ENCODE measurements at regions not wholly inside any gene's neighbourhood (a gene's known extent, or its start where the extent isn't known, plus 50 kb on each side); places are given as distances from the start of the nearest gene placed in this dataset.

GRCh38 chr22:48444320-48445112 is 1383.2 kb downstream of the BRD1 start:
- Histone ChIP-seq H2AK5ac (ENCODE audit: low read depth, low read length) (peak overlapping the region; percentile 79), H3K79me1 (ENCODE audit: low read depth, low read length) (no peaks in the 10 kb centered on the region), H3K14ac (ENCODE audit: low read length) (peak overlapping the region; percentile 14), H3K4me3 (ENCODE audit: low read length in 2 of 2) (no peak overlapping the region), H3K27ac (replicated peaks; ENCODE audit: low read length) (no peak overlapping the region), H3K23ac (ENCODE audit: low read depth, low read length, poor library complexity) (peak overlapping the region; percentile 76), H3K4me1 (ENCODE audit: control insufficient read depth in 2 of 2, insufficient read depth in 1 of 2, low read depth in 1 of 2, low read length in 2 of 2) (no peaks in the 10 kb centered on the region), H2BK120ac (ENCODE audit: low read depth, low read length) (no peak overlapping the region), H3K9ac (ENCODE audit: low read depth, low read length, poor library complexity) (peak overlapping the region; percentile 35), H3K4ac (ENCODE audit: low read length) (no peak overlapping the region), H3K18ac (ENCODE audit: low read length) (peak overlapping the region; percentile 54), H3K9me3 (replicated peaks in 1 of 2; ENCODE audit: control insufficient read depth in 2 of 2, insufficient read depth in 1 of 2, low read depth in 1 of 2, low read length in 2 of 2) (no peaks in the 10 kb centered on the region), H2BK12ac (ENCODE audit: low read length) (no peak overlapping the region), H2BK15ac (ENCODE audit: low read length) (no peak overlapping the region), H2BK5ac (ENCODE audit: low read length) (no peak overlapping the region), H4K91ac (ENCODE audit: low read depth, low read length, poor library complexity) (no peak overlapping the region), H4K8ac (ENCODE audit: low read depth, low read length) (no peak overlapping the region), H2AFZ (ENCODE audit: low read length) (no peak overlapping the region), H3K4me2 (ENCODE audit: insufficient read depth, low read length, poor library complexity, severe bottlenecking) (no peak overlapping the region), H3K27me3 (ENCODE audit: control insufficient read depth in 3 of 3, insufficient read depth in 3 of 3, low read depth in 1 of 3, low read length in 3 of 3) (peaks cover 0 to 7% (median 0%) of the 10 kb centered on the region in 3 experiments), H3K36me3 (replicated peaks in 1 of 2; ENCODE audit: control insufficient read depth in 2 of 2, insufficient read depth in 2 of 2, low read length in 2 of 2) (no peaks in the 10 kb centered on the region)
- no peak for DNase-seq (ENCODE audit: low spot score)
- no CpG with 5 or more reads among the region's 19 CpGs for WGBS, 2 donors (ENCODE audit: extremely low coverage in 2 of 2, insufficient read length in 2 of 2, insufficient replicate concordance in 1 of 2)

- WGBS, 2 donors (ENCODE audit: extremely low coverage in 2 of 2, insufficient read length in 2 of 2, insufficient replicate concordance in 1 of 2), result no CpG with 5 or more reads among the region's 4 CpGs
Measured at GRCh38 chr22:48443680-48444079, 1384.0 kb downstream of the BRD1 start.

GRCh38 chr22:48442663-48443062 is 1385.0 kb downstream of the BRD1 start:
- Histone ChIP-seq H2BK12ac (ENCODE audit: low read length) (no peak overlapping the region), H3K4me3 (ENCODE audit: low read length in 2 of 2) (no peak overlapping the region), H4K8ac (ENCODE audit: low read depth, low read length) (no peak overlapping the region), H3K79me1 (ENCODE audit: low read depth, low read length) (no peaks in the 10 kb centered on the region), H2AK5ac (ENCODE audit: low read depth, low read length) (no peak overlapping the region), H3K23ac (ENCODE audit: low read depth, low read length, poor library complexity) (no peak overlapping the region), H3K36me3 (replicated peaks in 1 of 2; ENCODE audit: control insufficient read depth in 2 of 2, insufficient read depth in 2 of 2, low read length in 2 of 2) (no peaks in the 10 kb centered on the region), H3K27ac (replicated peaks; ENCODE audit: low read length) (no peak overlapping the region), H3K4ac (ENCODE audit: low read length) (no peak overlapping the region), H3K9me3 (replicated peaks in 1 of 2; ENCODE audit: control insufficient read depth in 2 of 2, insufficient read depth in 1 of 2, low read depth in 1 of 2, low read length in 2 of 2) (no peaks in the 10 kb centered on the region), H2BK120ac (ENCODE audit: low read depth, low read length) (no peak overlapping the region), H3K27me3 (ENCODE audit: control insufficient read depth in 3 of 3, insufficient read depth in 3 of 3, low read depth in 1 of 3, low read length in 3 of 3) (peaks cover 0 to 7% (median 0%) of the 10 kb centered on the region in 3 experiments), H3K9ac (ENCODE audit: low read depth, low read length, poor library complexity) (no peak overlapping the region), H3K18ac (ENCODE audit: low read length) (no peak overlapping the region), H2BK5ac (ENCODE audit: low read length) (no peak overlapping the region), H2AFZ (ENCODE audit: low read length) (no peak overlapping the region), H3K14ac (ENCODE audit: low read length) (peak overlapping the region; percentile 40), H2BK15ac (ENCODE audit: low read length) (no peak overlapping the region), H3K4me2 (ENCODE audit: insufficient read depth, low read length, poor library complexity, severe bottlenecking) (no peak overlapping the region), H3K4me1 (ENCODE audit: control insufficient read depth in 2 of 2, insufficient read depth in 1 of 2, low read depth in 1 of 2, low read length in 2 of 2) (no peaks in the 10 kb centered on the region), H4K91ac (ENCODE audit: low read depth, low read length, poor library complexity) (no peak overlapping the region)
- no CpG with 5 or more reads among the region's 8 CpGs for WGBS, 2 donors (ENCODE audit: extremely low coverage in 2 of 2, insufficient read length in 2 of 2, insufficient replicate concordance in 1 of 2)
- DNase-seq (ENCODE audit: low spot score), result no peak

More at GRCh38 chr22:48443680-48444079, 1384.0 kb downstream of the BRD1 start:
- Histone ChIP-seq H3K23ac (ENCODE audit: low read depth, low read length, poor library complexity) (no peak overlapping the region), H3K27ac (replicated peaks; ENCODE audit: low read length) (no peak overlapping the region), H3K36me3 (replicated peaks in 1 of 2; ENCODE audit: control insufficient read depth in 2 of 2, insufficient read depth in 2 of 2, low read length in 2 of 2) (no peaks in the 10 kb centered on the region), H3K79me1 (ENCODE audit: low read depth, low read length) (no peaks in the 10 kb centered on the region), H4K8ac (ENCODE audit: low read depth, low read length) (no peak overlapping the region), H3K4me2 (ENCODE audit: insufficient read depth, low read length, poor library complexity, severe bottlenecking) (no peak overlapping the region), H2BK12ac (ENCODE audit: low read length) (no peak overlapping the region), H3K4me1 (ENCODE audit: control insufficient read depth in 2 of 2, insufficient read depth in 1 of 2, low read depth in 1 of 2, low read length in 2 of 2) (no peaks in the 10 kb centered on the region), H2AFZ (ENCODE audit: low read length) (no peak overlapping the region), H4K91ac (ENCODE audit: low read depth, low read length, poor library complexity) (no peak overlapping the region), H3K27me3 (ENCODE audit: control insufficient read depth in 3 of 3, insufficient read depth in 3 of 3, low read depth in 1 of 3, low read length in 3 of 3) (peaks cover 0 to 7% (median 0%) of the 10 kb centered on the region in 3 experiments), H2BK120ac (ENCODE audit: low read depth, low read length) (no peak overlapping the region), H3K14ac (ENCODE audit: low read length) (no peak overlapping the region), H2AK5ac (ENCODE audit: low read depth, low read length) (no peak overlapping the region), H3K4ac (ENCODE audit: low read length) (no peak overlapping the region), H2BK5ac (ENCODE audit: low read length) (no peak overlapping the region), H3K4me3 (ENCODE audit: low read length in 2 of 2) (no peak overlapping the region), H3K9ac (ENCODE audit: low read depth, low read length, poor library complexity) (no peak overlapping the region), H2BK15ac (ENCODE audit: low read length) (no peak overlapping the region), H3K18ac (ENCODE audit: low read length) (no peak overlapping the region), H3K9me3 (replicated peaks in 1 of 2; ENCODE audit: control insufficient read depth in 2 of 2, insufficient read depth in 1 of 2, low read depth in 1 of 2, low read length in 2 of 2) (no peaks in the 10 kb centered on the region)
- no peak for DNase-seq (ENCODE audit: low spot score)

- Histone ChIP-seq H3K18ac (ENCODE audit: low read length) (peak overlapping the region; percentile 11), H4K8ac (ENCODE audit: low read depth, low read length) (no peak overlapping the region), H2BK12ac (ENCODE audit: low read length) (no peak overlapping the region), H3K4me3 (ENCODE audit: low read length in 2 of 2) (no peak overlapping the region), H3K4me1 (ENCODE audit: control insufficient read depth in 2 of 2, insufficient read depth in 1 of 2, low read depth in 1 of 2, low read length in 2 of 2) (no peaks in the 10 kb centered on the region), H3K4ac (ENCODE audit: low read length) (no peak overlapping the region), H3K9me3 (replicated peaks in 1 of 2; ENCODE audit: control insufficient read depth in 2 of 2, insufficient read depth in 1 of 2, low read depth in 1 of 2, low read length in 2 of 2) (no peaks in the 10 kb centered on the region), H4K91ac (ENCODE audit: low read depth, low read length, poor library complexity) (no peak overlapping the region), H3K27me3 (ENCODE audit: control insufficient read depth in 3 of 3, insufficient read depth in 3 of 3, low read depth in 1 of 3, low read length in 3 of 3) (peaks cover 0 to 10% (median 0%) of the 10 kb centered on the region in 3 experiments), H2BK120ac (ENCODE audit: low read depth, low read length) (no peak overlapping the region), H2BK5ac (ENCODE audit: low read length) (no peak overlapping the region), H3K9ac (ENCODE audit: low read depth, low read length, poor library complexity) (no peak overlapping the region), H2AK5ac (ENCODE audit: low read depth, low read length) (no peak overlapping the region), H3K23ac (ENCODE audit: low read depth, low read length, poor library complexity) (no peak overlapping the region), H2AFZ (ENCODE audit: low read length) (no peak overlapping the region), H2BK15ac (ENCODE audit: low read length) (peak overlapping the region; percentile 4), H3K14ac (ENCODE audit: low read length) (no peak overlapping the region), H3K4me2 (ENCODE audit: insufficient read depth, low read length, poor library complexity, severe bottlenecking) (no peak overlapping the region), H3K79me1 (ENCODE audit: low read depth, low read length) (no peaks in the 10 kb centered on the region), H3K36me3 (replicated peaks in 1 of 2; ENCODE audit: control insufficient read depth in 2 of 2, insufficient read depth in 2 of 2, low read length in 2 of 2) (no peaks in the 10 kb centered on the region), H3K27ac (replicated peaks; ENCODE audit: low read length) (no peak overlapping the region)
- WGBS, 2 donors (ENCODE audit: extremely low coverage in 2 of 2, insufficient read length in 2 of 2, insufficient replicate concordance in 1 of 2), result no CpG with 5 or more reads among the region's 6 CpGs
- no peak for DNase-seq (ENCODE audit: low spot score)
Measured at GRCh38 chr22:48441553-48441850, 1386.2 kb downstream of the BRD1 start.
